Activated CD4-positive, alpha-beta T cell treated with anti-CD3 and anti-CD28 coated beads, Interleukin-2, amount 50 U/mL, for 4 hours (primary cell): ENCODE measurements at regions not wholly inside any gene's neighbourhood (a gene's known extent, or its start where the extent isn't known, plus 50 kb on each side); places are given as distances from the start of the nearest gene placed in this dataset.
"Not testable (repeated sequence)": the region's sequence is repeated elsewhere in the genome, so short reads cannot be mapped to it uniquely, and the experiment has no call there.

ENCODE experiments used
- DNase-seq, 2 experiments: peaks; one replicate each; pipeline ENCODE4 v3.0.0-alpha.2; 2020

DNA sequence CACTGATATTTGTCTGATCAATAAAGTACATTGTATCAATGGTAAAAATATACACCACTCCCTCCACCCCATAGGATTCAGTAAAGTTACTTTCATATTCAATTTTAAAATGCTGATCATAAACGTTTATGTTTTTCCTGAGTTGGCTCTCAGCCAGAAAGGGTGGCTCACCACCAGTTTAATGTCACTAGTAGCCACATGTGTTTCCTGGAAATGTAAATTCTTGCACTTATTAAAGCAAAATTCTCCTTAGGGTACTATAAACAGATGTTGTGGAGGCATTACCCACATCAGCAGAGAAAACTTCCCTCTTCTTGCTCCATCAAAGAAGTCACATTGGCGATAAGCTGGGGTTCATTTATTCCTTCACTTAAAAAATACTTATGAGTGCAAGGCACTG lies 210.3 kb downstream of the SREK1 start:
- DNase-seq = no peak

DNA sequence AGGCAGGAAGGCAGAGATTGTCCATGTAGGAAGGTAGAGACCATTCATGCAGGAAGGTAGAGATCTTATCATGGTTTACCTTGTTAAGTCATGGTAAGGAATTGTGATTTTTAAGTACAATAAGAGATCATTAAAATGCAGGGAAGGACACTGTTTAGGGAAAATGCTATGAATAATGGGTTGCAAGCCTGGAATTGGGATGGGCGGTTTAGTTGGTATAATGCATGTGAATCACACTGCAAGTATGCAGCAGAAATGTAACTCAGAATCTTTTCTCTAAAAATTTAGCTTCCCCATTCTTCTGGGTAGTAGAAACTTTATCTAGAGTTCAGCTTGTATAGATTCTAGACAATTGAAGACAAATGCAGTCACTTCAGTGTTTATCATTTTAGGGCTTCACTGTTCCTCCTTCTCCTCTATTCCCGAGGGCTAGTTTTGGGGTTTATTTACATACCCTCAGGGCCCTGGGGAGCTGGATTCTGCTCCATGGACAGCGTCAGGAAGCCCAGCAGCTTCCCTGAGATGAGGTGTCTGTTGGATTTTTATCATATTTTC lies 212.0 kb downstream of the SREK1 start:
- no peak for DNase-seq

DNA sequence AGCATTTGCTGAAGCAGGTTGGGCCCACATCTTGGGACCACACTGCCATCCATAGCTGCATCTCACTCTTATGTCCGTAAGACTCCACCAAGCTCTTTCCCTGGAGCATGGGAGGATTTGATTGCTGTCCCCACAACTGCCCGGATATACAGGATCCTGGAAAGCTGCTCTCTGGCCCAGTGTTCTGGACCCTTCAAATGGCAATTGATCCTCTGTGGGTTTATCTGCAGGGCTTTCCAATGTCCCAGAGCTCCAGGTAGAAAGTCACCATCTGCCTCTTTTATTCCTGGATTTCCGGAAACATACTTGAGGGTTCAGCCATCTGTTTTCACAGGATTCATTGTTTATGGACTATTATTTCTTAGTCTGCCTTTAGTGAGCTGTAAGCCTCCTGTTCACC lies 214.6 kb downstream of the SREK1 start:
- no peak for DNase-seq

- DNase-seq = no peak
Measured at GRCh38 chr5:66361070-66361469, 217.0 kb downstream of the SREK1 start.

- DNase-seq = no peak
Measured at GRCh38 chr5:66362046-66362445, 217.9 kb downstream of the SREK1 start.

GRCh38 chr5:66362687-66363086 lies 218.6 kb downstream of the SREK1 start:
- no peak for DNase-seq

GRCh38 chr5:66363097-66363496 lies 219.0 kb downstream of the SREK1 start:
- no peak for DNase-seq

DNA sequence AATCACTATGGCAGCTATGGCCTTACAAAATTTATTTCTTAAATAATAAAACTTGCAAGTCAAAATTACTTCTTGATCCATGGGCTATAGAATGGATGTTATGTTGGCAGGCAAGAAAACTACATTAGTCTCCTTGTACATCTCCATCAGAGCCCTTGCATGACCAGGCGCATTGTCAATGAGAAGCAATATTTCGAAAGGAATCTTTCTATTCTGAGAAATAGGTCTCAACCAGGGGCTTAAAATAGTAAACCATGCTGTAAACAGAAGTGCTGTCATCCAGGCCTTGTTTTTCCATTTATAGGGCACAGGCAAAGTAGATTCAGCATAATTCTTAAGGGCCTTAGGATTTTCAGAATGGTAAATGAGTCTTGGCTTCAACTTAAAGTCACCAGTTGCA lies 220.1 kb downstream of the SREK1 start:
- DNase-seq = no peak

DNA sequence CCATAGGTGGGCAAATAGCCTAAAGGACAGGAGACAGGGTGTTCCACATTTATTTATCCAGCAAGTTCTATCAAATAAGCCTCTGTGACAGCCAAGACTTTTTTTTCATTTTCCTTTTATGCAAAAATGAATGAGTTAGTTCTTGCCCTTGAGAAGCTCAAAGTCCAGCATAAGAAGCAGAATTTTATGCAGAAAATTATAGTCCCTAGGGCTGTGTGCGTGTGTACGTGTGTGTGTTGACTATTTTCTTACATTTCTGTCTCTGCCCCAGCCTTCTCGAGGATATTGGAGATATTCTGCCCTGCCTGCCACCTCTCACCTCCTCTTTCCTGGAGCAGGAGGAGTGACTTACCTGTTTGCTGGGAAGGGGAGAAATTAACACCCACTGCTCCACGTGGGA lies 221.9 kb downstream of the SREK1 start:
- DNase-seq = no peak

DNA sequence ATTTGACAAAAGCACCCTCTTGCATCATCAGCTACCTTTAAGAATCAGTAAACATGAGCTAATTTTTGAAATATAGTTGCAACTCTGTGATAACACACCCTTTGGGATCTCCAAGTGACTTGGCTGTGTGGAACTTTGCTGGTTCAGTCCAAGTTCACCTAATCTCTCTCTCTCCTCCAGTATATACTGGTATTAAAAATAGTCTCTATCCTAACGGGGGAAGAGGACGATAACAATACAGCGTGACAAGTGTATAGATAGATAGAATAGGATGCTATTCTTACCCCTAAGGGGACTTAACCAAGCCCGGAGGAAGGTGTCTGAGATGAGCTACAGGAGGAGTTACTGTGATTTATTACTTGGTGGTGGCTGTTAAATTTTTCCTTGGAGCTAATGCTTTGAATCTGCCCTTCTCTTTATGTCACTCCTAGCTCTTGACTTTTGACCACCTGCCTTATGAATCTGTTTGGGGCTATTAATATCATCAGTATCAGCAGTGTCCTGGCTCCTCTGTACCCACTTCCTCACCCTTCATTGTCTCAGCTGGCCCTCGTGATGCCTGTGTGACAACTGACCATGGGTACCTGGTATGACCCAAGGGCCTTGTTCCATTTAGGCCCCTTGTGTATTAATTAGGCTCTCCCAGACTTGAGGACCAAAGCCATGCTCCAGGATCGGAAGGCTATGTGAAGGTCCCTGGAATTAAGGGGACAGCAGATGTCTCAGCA lies 223.9 kb downstream of the SREK1 start:
- DNase-seq = no peak

DNA sequence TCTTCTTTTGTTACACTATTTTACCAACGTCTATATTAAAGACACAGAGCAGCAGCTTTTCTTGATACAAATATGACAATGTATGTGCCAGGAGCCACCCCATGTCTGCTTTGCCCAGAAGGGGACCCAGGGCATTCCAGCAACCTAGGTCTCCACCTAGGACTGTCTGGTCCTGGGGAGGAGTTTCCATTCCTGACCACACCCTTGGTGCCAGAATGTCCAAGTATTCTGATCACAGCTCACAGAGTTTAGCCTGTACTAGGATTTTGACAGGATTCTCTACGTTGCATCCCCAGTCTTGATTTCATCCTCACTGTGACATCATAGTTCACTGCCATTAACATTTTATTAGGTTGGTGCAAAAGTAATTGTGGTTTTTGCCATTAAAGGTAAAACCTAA lies 224.7 kb downstream of the SREK1 start:
- no peak for DNase-seq

GRCh38 chr5:66377747-66378146 lies 218.4 kb upstream of the MAST4 start:
- no peak for DNase-seq

DNA sequence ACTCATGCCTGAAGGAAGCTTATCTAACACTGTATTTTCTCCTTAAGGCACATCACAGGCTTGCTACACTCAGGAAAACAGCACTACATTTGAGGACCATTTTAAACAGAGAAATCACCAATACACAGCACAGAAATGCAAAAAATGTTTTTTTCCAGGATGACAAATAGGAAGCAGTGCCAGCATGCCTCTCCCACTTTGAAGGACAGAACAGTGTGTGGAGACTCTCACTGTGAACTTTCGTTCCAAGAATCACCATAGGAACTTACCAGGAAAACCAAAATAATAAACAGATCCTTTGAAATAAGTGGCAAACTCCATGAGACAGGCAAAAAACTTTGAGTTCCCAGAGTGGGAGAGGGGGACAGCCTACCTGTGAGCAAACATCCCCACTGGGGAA lies 217.8 kb upstream of the MAST4 start:
- no peak for DNase-seq

- DNase-seq = no peak
Measured at GRCh38 chr5:66382152-66382551, 214.0 kb upstream of the MAST4 start.

DNA sequence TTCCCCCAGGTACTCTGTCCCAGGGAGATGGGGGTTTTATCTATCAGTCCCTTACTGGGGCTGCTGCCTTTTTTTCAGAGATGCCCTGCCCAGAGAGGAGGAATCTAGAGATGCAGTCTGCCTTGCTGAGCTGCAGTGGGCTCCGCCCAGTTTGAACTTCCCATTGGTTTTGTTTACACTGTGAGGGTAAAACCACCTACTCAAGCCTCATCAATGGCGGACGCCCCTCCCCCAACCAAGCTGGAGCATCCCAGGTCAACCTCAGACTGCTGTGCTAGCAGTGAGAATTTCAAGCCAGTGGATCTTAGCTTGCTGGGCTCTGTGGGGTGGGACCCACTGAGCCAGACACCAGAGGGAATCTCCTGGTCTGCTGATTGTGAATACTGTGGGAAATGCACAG lies 191.0 kb upstream of the MAST4 start:
- DNase-seq = not testable (repeated sequence)

DNA sequence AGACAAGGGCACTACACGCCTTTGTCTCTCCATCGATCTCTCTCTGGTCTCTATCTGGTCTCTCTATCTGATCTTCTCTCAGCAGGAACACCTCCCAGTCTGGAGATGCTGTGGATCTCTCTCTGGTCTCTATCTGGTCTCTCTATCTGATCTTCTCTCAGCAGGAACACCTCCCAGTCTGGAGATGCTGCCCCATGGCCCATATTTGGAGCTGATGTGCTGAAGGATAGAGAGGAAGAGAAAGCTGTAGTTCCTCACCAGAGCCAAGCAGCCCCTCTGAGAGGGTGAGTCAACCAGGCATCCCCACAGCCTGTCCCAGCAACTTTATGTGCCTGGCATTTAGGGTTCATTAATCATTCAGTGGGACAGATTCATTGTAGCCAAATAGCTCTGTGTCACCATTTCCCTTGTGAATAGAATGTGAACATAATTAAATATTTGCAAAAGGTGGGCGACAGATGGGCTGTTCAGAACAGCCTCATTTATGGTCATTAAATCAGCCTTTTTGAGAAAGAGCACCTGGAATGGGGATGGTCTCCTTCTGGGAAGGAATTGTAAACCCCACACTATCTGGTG lies 189.3 kb upstream of the MAST4 start:
- no peak for DNase-seq

DNA sequence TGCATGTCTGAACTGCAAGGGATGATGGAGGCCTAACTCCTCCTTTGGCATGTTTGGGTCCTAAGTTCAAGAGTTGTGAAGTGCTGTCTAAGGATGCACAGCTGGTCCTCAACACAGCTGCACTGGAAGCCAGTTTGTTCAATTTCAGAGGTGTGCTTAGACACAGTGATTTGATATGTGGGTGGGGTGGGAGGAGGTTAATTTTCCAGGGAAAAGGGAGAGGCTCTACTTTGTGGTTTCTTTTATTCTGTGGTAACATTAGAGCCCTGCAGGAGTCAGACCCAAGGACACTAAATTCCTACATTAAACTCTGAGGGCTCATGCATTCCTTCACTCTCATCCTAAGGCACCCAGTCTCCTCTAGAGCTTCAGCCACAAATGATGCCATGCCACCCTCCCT lies 188.4 kb upstream of the MAST4 start:
- DNase-seq = no peak

DNA sequence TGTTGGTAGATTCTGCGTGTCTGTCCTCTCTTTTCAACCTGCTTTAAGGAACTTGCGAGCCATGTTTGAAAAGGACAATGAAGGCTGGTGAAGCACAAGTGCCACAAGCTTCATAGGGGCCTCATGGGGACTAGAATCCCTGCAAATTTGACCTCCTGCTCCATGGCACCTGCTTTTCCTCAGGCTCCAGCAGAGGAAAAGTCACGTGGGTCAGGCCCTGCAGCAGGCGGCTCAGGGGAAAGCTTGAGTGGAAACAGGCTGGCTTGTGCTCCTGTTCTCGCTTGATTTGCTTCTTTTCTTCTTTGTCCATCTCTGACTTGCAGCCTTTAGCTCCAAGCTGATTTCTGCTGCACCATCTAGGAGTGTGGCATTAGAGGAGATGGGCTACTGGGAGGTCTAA lies 187.6 kb upstream of the MAST4 start:
- no peak for DNase-seq

- no peak for DNase-seq
Measured at GRCh38 chr5:66410122-66410521, 186.1 kb upstream of the MAST4 start.

DNA sequence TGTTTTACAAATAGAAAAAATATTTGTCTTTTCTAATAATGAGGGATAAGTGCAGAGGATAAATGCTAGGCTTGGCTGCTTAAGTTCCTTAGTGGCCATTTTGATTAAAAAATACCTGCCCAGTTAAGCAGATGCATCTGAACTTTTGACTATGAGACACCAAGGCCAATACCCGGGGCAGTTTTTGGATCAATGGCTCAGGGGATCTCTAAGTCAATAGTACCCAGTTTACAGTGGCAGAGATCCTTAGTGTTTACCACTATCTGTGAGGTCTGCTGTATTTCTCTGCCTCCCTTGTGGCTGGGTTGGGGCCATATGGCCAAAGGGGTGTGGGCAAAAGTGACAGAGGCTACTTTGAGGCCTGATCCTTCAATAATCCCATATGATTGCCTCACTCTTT lies 184.5 kb upstream of the MAST4 start:
- DNase-seq = no peak

- DNase-seq = no peak
Measured at GRCh38 chr5:66413931-66414330, 182.3 kb upstream of the MAST4 start.

GRCh38 chr5:66415208-66415607 lies 181.0 kb upstream of the MAST4 start:
- no peak for DNase-seq

- no peak for DNase-seq
Measured at GRCh38 chr5:66416698-66417097, 179.5 kb upstream of the MAST4 start.

DNA sequence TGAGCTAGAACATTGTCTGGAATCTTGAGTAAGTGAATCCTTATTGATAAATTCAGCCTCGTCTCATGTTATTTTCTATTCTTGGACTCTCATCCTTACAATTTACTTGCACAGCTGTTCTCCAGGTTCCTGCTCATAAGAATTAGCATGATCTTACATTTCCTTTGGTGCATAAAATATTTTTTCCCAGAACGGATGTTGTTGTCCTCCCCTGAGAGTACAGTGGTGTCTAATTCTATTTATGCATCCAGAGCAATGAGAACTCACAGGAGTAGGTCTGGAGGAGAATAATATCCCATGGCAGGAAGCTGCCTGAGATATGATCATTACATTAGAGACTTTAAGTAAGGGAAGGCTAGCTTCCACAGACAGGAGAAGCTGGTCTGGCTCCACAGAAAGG lies 178.4 kb upstream of the MAST4 start:
- DNase-seq = no peak

GRCh38 chr5:66423484-66423883 lies 172.7 kb upstream of the MAST4 start:
- DNase-seq = no peak
